Caco-2 (cell line): ENCODE measurements at regions not wholly inside any gene's neighbourhood (a gene's known extent, or its start where the extent isn't known, plus 50 kb on each side); places are given as distances from the start of the nearest gene placed in this dataset.

Experiments
- BruUV-seq: library from RNA; stranded (reverse); fragments of 400-500 nt; replicated peaks from 2 replicates; lab custom pipeline; 2021; lab: Mats Ljungman, UMichigan
- CTCF ChIA-PET: fragments of 300-600 bp; sonication (Branson Sonifier 250); formaldehyde crosslinking; loops from one replicate; lab custom pipeline; 2022; ENCODE audit warnings: antibody characterized with exemption; lab: Charles Lee
- POLR2A ChIA-PET: fragments of 300-600 bp; sonication (Branson Sonifier 250); formaldehyde crosslinking; loops from one replicate; lab custom pipeline; 2022; ENCODE audit warnings: antibody characterized with exemption; lab: Charles Lee
- DNase-seq, 2 experiments: peaks; one replicate each; pipeline versions ENCODE4 v3.0.0 to v3.0.0-alpha.2; 2020 to 2022
- H3K27me3 ChIP-seq: replicated peaks from 2 replicates; pipeline ENCODE4 v1.6.0; 2011; ENCODE audit warnings: low read length; ENCODE audit not compliant: control insufficient read depth, insufficient read depth
- H3K36me3 ChIP-seq: 2 replicates; pipeline ENCODE4 v1.5.1; 2011; ENCODE audit warnings: low read length; ENCODE audit not compliant: control insufficient read depth, insufficient read depth
- H3K4me1 ChIP-seq: fragments of 250-450 bp; sonication (Bioruptor Pico); 2 replicates; pipeline ENCODE4 v1.5.1; 2020; ENCODE audit warnings: mild to moderate bottlenecking
- H3K4me3 ChIP-seq: 2 replicates; pipeline ENCODE4 v1.5.1; 2011; ENCODE audit warnings: low read depth, mild to moderate bottlenecking, control low read depth, low read length
- H3K9me3 ChIP-seq: fragments of 250-450 bp; sonication (Bioruptor Pico); 2 replicates; pipeline ENCODE4 v1.5.1; 2020; ENCODE audit warnings: mild to moderate bottlenecking, moderate library complexity
- H3K27ac Mint-ChIP-seq: one replicate; pipeline ENCODE4 v1.8.0; 2022; ENCODE audit warnings: mixed read lengths; ENCODE audit not compliant: unreplicated experiment
- H3K27me3 Mint-ChIP-seq: one replicate; pipeline ENCODE4 v1.8.0; 2022; ENCODE audit warnings: mixed read lengths; ENCODE audit not compliant: insufficient read depth, unreplicated experiment
- H3K36me3 Mint-ChIP-seq: one replicate; pipeline ENCODE4 v1.8.0; 2022; ENCODE audit warnings: mild to moderate bottlenecking, mixed read lengths; ENCODE audit not compliant: insufficient read depth, unreplicated experiment
- H3K4me1 Mint-ChIP-seq: one replicate; pipeline ENCODE4 v1.8.0; 2022; ENCODE audit warnings: low read depth, mixed read lengths; ENCODE audit not compliant: unreplicated experiment
- H3K4me3 Mint-ChIP-seq: one replicate; pipeline ENCODE4 v1.8.0; 2022; ENCODE audit warnings: mild to moderate bottlenecking, moderate library complexity, mixed read lengths; ENCODE audit not compliant: unreplicated experiment
- H3K9me3 Mint-ChIP-seq: one replicate; pipeline ENCODE4 v1.8.0; 2022; ENCODE audit warnings: mixed read lengths; ENCODE audit not compliant: unreplicated experiment
- CTCF ChIP-seq, 2 experiments: fragments of 200-600 bp in 1 of 2; IDR thresholded peaks; 1 replicate in 1 of 2; 2 replicates in 1 of 2; pipeline versions ENCODE4 v1.5.1 to v1.8.0; 2011 to 2022; ENCODE audit warnings: antibody characterized with exemption in 1 of 2, control low read depth in 1 of 2, inconsistent platforms in 1 of 2, low read depth in 1 of 2, low read length in 1 of 2, mild to moderate bottlenecking in 1 of 2, moderate library complexity in 1 of 2; ENCODE audit not compliant: insufficient read depth in 1 of 2, severe bottlenecking in 1 of 2, unreplicated experiment in 1 of 2
- intact Hi-C: fragments of 100-400 bp; cut with micrococcal nuclease; formaldehyde crosslinking; loops from one replicate; pipeline ENCODE4 v1.10.0; 2022; ENCODE audit not compliant: unreplicated experiment

DNA sequence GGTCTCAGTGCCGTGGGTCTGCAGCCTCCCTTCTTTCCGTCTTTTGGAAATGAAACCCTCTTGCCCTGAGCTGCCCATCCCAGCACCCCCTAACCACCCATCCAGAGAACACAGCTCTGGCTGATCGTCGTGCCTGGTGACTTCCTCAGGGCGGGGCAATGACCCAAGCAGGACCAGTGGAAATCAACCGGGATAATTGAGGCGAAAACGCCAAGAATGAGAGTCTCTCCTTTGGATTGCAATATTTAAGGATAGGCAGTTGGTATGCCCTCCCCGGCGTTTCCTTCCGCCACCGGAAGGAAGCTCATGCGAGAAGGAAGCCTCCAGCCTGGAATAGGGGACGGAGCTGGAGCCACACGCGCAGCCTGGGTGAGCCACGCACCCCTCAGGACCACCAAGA, 73.7 kb upstream of the PFKP start:
- CTCF ChIA-PET, result interaction anchor here (0.6 kb wide), 1 partner anchor 81 kb away, joined by 6 read pairs; no protein-coding TSS in a partner anchor
- Mint-ChIP-seq H3K36me3 (peaks cover 3% of the 10 kb centered on the region), H3K4me3 (no peak overlapping the region), H3K9me3 (no peaks in the 10 kb centered on the region), H3K27ac (no peak overlapping the region), H3K27me3 (peaks cover 1% of the 10 kb centered on the region), H3K4me1 (no peaks in the 10 kb centered on the region)
- no peaks in the 10 kb centered on the region for H3K9me3 ChIP-seq
- no peaks in the 10 kb centered on the region for H3K36me3 ChIP-seq
- BruUV-seq, result no TSS peak
- no peaks in the 10 kb centered on the region for H3K27me3 ChIP-seq
- intact Hi-C loops, result loop anchor here (1.0 kb wide), 1 partner anchor 50 kb away; no protein-coding TSS in a partner anchor
- DNase-seq, result no peak
- no peaks in the 10 kb centered on the region for H3K4me1 ChIP-seq
- TF ChIP-seq CTCF (IDR thresholded peaks at IDR 0.05; ENCODE audit: insufficient read depth in 1 of 2, low read depth in 1 of 2, low read length in 1 of 2, severe bottlenecking in 1 of 2, unreplicated experiment in 1 of 2), result no peak
- H3K4me3 ChIP-seq, result no peak overlapping the region
- POLR2A ChIA-PET, result no interaction called here

DNA sequence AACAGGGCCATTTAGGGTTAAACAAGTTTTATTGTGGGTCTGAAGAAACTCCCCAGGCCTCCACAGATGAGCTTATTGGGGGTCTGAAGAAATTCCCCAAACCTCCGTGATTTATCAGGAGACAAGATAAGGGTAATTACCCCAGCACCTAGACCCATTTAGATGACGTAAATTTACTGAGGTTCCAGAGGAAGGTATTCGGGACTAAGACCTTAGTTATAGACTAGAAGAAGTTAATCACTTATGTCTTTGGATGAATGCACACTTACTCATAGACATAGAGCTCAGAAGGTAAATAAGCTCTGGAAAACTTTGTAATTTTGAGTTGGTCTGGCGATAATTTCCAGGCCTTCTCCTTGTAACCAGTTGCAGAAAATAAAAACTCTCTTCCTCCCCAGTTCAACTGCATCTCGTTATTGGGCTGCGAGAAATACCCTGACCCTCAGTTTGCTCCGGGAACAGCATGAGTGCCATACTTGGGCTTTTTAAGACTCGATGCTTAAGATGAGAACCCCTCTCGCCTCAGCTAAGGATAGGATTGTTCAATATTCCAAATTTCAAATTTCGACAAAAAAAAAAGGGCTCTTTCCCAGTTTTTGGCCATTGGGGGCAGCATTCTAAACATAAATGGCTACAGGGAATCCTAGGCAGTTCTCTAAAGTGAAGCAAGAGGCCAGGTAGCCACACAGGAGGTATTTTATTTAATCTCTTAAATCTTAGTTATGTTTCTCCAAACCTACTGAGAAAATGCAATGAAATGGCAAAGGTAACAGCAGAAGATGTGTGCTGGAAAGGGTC, 74.7 kb upstream of the PFKP start:
- no peaks in the 10 kb centered on the region for H3K27me3 ChIP-seq
- no peaks in the 10 kb centered on the region for H3K36me3 ChIP-seq
- H3K27me3 Mint-ChIP-seq, result peaks cover 4% of the 10 kb centered on the region
- H3K36me3 Mint-ChIP-seq, result peaks cover 6% of the 10 kb centered on the region
- no peaks in the 10 kb centered on the region for H3K4me1 Mint-ChIP-seq
- no peak for DNase-seq
- intact Hi-C loops, result loop anchor here (1.0 kb wide), 1 partner anchor 51 kb away; no protein-coding TSS in a partner anchor
- H3K27ac Mint-ChIP-seq, result no peak overlapping the region
- no peaks in the 10 kb centered on the region for H3K9me3 Mint-ChIP-seq
- CTCF ChIA-PET, result interaction anchor here (0.9 kb wide), 1 partner anchor 86 kb away, joined by 3 read pairs; no protein-coding TSS in a partner anchor
- no peaks in the 10 kb centered on the region for H3K4me1 ChIP-seq
- POLR2A ChIA-PET, result no interaction called here
- H3K4me3 Mint-ChIP-seq, result no peak overlapping the region
- H3K9me3 ChIP-seq, result no peaks in the 10 kb centered on the region
- no peak for TF ChIP-seq CTCF (IDR thresholded peaks at IDR 0.05; ENCODE audit: insufficient read depth in 1 of 2, low read depth in 1 of 2, low read length in 1 of 2, severe bottlenecking in 1 of 2, unreplicated experiment in 1 of 2)
- no peak overlapping the region for H3K4me3 ChIP-seq
- no TSS peak for BruUV-seq

- Histone ChIP-seq H3K36me3 (no peaks in the 10 kb centered on the region), H3K27me3 (no peaks in the 10 kb centered on the region), H3K9me3 (no peaks in the 10 kb centered on the region), H3K4me1 (peaks cover 6% of the 10 kb centered on the region; the same call in 1 of the 2 replicates), H3K4me3 (no peak overlapping the region)
- BruUV-seq, result no TSS peak
- Mint-ChIP-seq H3K4me3 (no peak overlapping the region), H3K9me3 (no peaks in the 10 kb centered on the region), H3K27me3 (peaks cover 8% of the 10 kb centered on the region), H3K27ac (no peak overlapping the region), H3K36me3 (peaks cover 6% of the 10 kb centered on the region), H3K4me1 (peaks cover 11% of the 10 kb centered on the region)
- no peak for DNase-seq
- intact Hi-C loops, result no loop called here
- POLR2A ChIA-PET, result no interaction called here
- TF ChIP-seq CTCF (IDR thresholded peaks at IDR 0.05; ENCODE audit: insufficient read depth in 1 of 2, low read depth in 1 of 2, low read length in 1 of 2, severe bottlenecking in 1 of 2, unreplicated experiment in 1 of 2), result no peak
- CTCF ChIA-PET, result no interaction called here
These were observed 76.6 kb upstream of the PFKP start for GRCh38 chr10:2990764-2991163.
